GM18498 (cell line): ENCODE measurements at regions not wholly inside any gene's neighbourhood (a gene's known extent, or its start where the extent isn't known, plus 50 kb on each side); places are given as distances from the start of the nearest gene placed in this dataset.

Source experiments
- ATAC-seq: cut with Tn5 transposase; IDR thresholded peaks from one replicate; pipeline ENCODE4 v1.9.1; 2021; ENCODE audit warnings: mild to moderate bottlenecking, moderate library complexity; ENCODE audit not compliant: unreplicated experiment

DNA sequence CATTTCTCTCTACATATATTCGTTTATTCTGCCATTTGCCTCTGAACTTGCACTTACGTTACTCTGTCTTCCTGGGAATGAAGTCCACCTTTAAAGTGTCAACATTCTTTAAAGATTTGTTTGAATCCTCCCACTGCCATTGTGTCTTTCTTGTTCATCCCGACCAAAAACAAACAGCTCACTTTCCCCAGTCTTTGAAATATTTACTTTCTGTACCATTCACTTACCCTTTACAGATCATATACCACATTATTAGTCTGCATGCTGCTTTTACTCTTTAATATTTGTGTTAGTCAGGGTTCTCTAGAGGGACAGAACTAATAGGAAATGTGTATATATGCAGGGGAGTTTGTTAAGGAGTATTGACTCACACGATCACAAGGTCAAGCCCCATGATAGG, 176.6 kb upstream of the STARD13 start:
- ATAC-seq, result no peak

DNA sequence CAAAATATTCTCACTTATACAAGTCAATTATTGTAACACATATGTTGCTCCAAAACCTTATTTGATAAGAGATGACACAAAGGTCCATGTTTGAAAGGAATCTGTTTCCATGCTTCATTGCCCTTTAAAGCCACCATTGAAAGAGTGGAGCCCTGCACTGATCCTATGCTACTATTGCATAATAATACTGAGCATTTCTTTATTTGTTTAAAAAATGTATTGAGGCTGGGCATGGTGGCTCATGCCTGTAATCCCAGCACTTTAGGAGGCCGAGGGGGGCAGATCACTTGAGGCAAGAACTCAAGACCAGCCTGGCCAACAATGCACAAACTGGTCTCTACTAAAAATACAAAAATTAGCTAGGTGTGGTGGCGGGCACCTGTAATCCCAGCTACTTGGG, 178.8 kb upstream of the STARD13 start:
- no peak for ATAC-seq

DNA sequence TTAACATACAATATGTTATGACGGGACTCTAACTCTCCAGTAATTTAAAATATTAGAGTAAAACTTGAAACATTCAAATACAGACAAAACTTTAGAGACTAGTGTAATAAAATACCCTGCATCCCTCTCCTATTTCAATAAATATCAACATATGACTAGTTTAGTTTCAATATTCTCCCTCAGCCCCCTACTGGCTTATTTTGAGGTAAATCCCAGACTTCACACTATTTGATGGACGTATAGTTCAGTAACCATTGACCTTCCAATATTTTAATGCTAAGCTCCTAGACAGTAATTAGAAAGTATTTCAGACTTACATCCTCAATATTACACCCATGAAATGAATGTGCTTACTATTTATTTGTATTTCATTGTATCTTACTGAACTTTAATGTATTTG, 180.7 kb upstream of the STARD13 start:
- no peak for ATAC-seq

DNA sequence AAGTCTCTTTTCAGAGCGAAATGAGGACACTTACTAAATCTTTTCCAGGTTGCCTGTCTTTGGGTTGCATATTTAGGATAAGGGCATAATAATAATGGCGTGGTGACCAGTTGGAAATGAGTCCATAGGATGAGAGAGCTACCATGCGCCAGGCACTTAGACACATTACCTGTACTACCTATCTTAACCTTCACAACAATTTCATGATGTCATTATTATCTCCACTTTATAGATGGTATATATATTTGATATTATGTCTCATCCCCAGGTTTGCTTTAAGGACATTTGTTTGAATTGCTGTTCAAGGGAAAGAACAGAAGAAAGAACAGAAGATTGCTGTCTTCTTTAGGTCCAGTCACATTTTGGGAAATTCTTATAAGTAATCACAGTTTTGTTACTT, 182.0 kb upstream of the STARD13 start:
- ATAC-seq, result no peak

- no peak for ATAC-seq
Measured at GRCh38 chr13:33471204-33471603, 185.6 kb upstream of the STARD13 start.

DNA sequence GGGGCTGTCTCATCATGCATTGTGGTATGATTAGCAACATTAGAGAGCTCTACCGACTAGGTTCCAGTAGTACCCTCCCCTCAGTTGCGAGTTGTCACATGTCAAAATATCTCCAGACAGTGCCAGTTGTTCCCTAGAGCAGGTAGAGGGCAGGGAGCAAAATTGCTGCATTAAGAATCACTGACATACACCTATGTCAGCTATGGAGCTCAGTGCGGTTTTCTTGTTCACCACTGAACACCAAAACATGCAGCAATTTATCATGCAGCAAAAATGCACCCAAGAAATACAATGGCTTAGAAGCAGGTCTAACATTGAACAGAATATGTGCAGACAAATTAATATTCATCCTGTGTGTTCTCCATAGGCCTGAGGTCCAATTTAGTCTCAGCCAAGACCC, 186.9 kb upstream of the STARD13 start:
- no peak for ATAC-seq

DNA sequence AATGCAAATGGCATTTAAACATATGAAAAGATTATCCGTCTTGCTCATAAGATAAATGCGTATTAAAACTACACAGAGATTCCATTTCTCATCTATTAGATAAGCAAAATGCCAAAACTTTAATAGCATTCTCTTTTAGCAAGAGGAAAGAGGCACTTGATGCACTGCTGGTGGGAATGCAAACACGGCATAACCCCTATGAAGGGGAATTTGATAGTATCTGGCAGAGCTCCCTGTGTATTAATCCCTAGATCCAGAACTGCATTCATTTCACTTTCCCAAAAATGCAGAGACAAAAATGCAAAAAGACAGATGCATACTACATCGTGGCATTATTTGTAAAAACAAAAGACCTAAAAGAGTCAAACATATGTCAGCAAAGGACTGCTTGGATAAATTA, 193.6 kb upstream of the STARD13 start:
- no peak for ATAC-seq

DNA sequence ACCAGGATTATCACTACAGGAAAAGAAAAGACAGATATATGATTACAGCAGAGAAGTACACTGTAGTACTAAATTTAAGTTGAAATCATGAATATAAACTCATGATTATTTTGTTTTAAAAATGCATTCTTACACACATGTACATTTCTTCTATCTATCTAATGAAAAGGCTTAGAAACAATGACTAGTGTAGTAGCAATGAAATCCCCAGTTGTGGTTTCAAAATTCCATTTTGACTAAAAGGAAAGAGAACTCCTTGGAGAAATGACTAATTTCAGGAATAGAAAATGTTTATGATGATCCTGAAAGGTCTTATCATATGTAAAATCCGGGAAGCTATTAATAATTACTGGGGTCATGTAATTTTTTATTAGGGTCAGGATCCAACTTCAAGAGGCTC, 195.0 kb upstream of the STARD13 start:
- ATAC-seq, result no peak

DNA sequence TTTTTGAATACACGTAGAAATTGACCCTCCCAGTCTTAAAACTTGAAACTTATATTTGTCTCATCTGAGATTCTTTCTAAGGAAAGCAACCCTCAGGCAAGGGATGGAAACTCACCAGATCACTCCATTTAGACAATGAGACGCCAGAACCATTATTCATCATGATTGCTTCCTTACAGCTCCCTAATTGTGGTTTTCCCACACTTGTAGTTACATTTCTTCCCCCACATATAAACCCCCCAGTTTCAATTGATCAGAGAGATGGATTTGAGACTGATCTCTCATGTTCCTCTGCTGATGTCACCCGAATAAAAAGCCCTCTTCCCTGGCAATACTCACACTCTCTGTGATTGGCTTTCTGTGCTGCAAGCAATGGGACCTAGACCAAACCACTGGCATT, 197.9 kb upstream of the STARD13 start:
- no peak for ATAC-seq

GRCh38 chr13:33485247-33485646, 199.7 kb upstream of the STARD13 start:
- no peak for ATAC-seq

GRCh38 chr13:33487575-33488243, 202.2 kb upstream of the STARD13 start:
- no peak for ATAC-seq

DNA sequence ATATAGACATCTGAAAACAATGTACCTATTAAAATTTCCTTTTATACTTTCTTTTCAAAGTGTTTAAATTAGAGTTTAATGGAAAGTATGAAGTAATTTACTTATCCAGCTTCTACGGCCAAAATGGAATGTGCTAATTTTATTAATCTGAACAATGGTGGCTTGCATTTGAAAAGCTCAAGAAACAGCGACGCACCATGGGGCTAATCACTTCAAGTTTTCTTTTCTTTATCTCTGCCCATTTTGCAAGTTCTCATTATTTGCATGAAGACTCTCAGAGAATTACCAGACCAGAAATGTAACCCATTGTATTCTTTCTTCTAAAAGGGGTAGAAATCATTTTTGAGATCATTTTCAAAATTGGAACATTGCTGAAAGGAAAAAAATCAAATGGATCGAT, 204.0 kb upstream of the STARD13 start:
- ATAC-seq, result no peak

GRCh38 chr13:33490461-33491327, 205.1 kb upstream of the STARD13 start:
- ATAC-seq, result no peak

- ATAC-seq, result no peak
Measured at GRCh38 chr13:33493672-33494365, 208.3 kb upstream of the STARD13 start.

DNA sequence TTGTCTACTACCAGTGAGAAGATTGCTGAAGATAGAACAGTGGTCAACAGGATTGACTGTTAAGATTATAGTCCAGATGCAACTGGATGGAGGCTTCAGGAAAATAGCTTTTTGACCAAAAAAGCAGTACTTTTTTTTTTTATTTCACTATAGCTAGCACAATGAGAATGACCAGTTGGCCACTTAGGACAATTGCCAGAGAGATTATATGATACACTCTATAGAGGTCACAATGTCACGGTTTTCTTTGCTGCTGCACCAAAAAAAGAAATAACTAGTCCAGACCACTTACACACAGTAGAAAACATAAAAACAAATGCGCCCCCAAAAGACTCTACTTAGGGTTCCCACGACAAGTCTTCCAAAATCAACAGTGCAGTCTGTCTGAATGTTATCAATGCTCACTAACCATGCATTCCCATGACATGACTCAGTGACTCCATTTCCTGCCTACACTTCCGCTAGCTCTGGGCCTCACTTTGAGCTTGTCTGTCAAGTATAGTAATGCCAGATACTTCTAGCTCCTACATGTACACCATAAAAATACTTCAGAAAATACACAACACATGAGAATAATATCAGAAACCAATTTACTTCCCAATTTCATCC, 209.1 kb upstream of the STARD13 start:
- ATAC-seq, result no peak

DNA sequence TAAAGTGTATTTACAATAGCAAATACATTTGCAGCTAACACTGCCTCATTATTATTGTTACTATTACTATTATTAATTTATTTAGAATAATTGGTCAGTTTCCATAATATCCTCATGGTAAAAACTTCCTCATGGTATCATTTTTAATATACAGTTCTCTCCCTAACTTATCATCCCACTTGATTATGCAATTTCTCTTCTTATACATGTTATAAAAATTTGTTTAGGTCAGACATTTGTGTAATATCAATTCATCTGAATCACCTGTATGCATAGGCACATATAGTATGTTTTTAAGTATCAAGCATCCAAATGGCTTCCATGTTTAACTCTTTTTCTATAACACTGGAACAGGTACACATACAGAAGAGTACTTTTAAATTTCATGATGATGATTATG, 210.8 kb upstream of the STARD13 start:
- ATAC-seq, result no peak

- no peak for ATAC-seq
Measured at GRCh38 chr13:33497146-33497845, 211.7 kb upstream of the STARD13 start.

GRCh38 chr13:33508060-33508459, 222.5 kb upstream of the STARD13 start:
- no peak for ATAC-seq

- no peak for ATAC-seq
Measured at GRCh38 chr13:33509642-33510229, 224.2 kb upstream of the STARD13 start.

DNA sequence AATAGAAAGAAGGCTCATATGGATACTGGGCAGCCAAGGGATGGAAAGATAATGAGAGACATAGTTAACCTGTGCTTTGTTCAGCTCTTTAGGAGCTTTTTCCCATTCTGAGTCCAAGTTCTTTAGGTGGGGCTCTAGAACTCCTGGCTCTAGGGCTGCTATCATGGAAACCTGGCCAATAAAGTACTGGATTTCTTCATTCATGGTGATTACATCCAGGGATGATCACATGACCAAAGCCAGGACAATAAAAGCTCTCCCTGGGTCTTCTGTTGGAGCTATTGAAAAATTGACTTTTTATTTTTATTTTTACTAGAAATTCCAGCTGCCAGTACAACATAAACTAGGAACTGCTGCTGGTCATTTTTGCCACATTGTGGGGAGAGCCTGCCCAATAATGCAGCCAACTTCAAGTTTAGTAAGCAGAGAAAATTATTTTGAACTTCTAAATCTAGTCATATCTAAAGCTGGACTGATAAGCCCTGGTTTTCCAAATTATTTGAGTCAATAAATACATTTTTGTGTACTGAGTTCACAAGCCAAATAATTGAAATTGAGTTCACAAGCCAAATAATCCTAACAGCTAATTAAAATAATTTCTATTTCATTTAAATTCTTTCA, 224.9 kb upstream of the STARD13 start:
- ATAC-seq, result no peak
